ENCODE measurements at regions not wholly inside any gene's neighbourhood (a gene's known extent, or its start where the extent isn't known, plus 50 kb on each side); places are given as distances from the start of the nearest gene placed in this dataset.

- TF ChIP-seq RFX5 (IDR thresholded peaks at IDR 0.05; ENCODE audit: low read depth, low read length): no peak
- no peak for TF ChIP-seq SMC3 (IDR thresholded peaks at IDR 0.05; ENCODE audit: borderline replicate concordance, low read length)
Measured at GRCh38 chr2:72014831-72015230, 132.8 kb downstream of the CYP26B1 start.

Data from GM12878 (cell line).